Fibroblast of upper back skin (primary cell): ENCODE measurements at regions not wholly inside any gene's neighbourhood (a gene's known extent, or its start where the extent isn't known, plus 50 kb on each side); places are given as distances from the start of the nearest gene placed in this dataset.
"Not testable (repeated sequence)": the region's sequence is repeated elsewhere in the genome, so short reads cannot be mapped to it uniquely, and the experiment has no call there.

Experiments used
- DNase-seq: peaks from one replicate; pipeline ENCODE4 v3.0.0-alpha.2; 2013

DNA sequence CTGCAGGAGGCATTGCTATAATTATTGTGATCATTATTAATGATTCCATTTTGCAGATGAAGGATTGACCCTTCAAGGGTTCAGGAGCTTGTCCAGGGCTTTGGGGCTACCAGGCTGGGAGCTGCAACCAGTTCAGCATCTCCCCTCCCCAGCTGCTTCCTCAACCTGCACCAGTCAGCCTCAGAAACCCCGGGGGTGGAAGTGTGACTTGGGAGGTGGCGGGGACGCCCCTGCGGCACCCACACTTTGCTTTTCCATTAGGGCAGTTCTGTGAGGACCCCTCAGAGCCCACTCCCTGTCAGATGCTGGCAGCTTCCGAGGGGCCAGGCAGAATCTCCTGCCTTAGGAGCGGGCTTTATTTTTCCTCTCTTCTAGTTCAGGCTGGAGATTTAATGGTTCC lies 85.6 kb downstream of the OLFM1 start:
- no peak for DNase-seq

DNA sequence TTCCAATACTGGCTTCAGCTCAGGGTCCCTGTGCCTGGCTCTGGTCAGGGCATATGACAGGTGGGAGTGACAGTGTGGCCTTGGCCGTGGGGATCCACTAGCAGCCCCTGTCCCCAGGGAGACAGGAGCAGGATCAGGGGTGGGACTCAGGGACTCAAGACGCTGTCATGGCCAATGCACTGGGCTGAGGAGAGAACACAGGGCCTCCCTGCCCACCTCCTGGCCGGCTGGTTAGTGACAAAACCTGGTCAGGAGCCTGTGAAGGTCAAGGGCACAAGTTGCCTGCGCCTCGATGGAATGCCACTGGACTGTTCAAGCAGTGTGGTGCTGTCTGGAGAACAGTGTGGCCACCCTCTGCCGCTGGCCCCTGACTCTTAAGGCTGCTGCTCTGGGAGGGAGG lies 86.8 kb downstream of the OLFM1 start:
- DNase-seq, result no peak

DNA sequence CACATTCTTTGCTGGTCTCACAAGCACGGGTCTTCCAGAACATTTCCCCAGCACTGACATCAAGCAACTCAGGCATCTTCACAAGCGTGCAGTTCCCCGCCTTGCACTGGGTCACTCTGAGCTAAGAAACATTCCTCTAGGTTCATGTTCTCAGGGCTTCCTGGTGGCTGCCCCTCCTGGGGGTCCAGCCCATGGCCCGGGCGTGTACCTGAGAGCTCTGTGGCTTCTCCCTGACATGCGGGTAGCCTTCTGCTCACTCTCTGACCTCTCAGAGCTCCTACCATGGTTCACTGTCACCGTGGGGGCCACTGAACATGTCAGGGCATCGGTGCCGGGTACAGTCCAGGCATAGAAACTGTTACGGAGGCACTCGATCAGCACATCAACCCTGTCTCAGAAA lies 87.5 kb downstream of the OLFM1 start:
- DNase-seq, result no peak

DNA sequence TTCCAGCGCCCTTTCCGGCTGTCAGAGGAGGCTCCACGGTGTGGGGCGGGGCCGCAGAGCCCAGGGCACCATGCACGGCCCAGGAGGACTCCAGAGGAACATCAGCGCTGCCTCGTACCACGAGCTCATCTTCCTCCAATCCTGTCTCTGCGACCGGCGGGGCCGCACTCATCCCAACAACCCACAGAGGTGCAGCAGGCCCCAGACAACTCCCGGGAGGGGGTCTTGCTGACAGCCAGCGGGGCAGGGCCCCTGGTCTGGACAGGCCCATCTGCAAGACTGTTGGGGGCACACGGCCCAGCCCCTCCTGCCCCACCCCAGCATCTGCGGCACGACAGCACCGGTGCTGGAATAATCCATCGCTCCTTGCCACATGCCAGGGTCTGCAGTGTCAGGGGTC lies 88.8 kb downstream of the OLFM1 start:
- no peak for DNase-seq

DNA sequence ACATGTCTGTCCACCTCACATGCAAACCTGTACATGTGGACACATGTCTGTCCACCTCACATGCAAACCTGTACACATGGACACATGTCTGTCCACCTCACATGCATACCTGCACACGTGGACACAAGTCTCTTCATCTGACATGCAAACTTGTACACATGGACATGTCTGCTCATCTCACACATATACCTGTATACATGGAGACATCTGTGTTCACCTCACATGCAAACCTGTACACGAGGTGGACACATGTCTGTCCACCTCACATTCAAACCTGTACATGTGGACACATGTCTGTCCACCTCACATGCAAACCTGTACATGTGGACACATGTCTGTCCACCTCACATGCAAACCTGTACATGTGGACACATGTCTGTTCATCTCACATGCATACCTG lies 90.1 kb downstream of the OLFM1 start:
- DNase-seq, result not testable (repeated sequence)

DNA sequence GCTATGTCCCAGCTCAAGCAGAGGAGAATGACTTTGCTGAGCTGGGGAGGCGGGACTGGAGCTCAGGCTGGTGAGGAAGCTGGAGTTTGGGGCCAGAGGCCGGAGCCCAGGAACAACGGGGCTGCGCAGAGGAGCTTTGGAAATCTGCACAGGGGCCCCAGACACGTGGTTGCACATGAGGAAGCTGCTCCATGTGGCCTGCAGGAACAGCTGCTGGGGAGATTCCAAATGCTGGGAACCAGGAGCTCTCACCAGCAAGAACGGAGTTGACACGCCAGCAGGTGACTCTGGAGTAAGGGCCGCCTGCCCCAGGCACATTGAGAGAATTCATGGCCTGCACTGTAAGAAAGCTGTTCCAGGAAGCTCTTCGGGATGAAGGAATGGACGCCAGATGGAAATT lies 91.0 kb downstream of the OLFM1 start:
- DNase-seq, result no peak

DNA sequence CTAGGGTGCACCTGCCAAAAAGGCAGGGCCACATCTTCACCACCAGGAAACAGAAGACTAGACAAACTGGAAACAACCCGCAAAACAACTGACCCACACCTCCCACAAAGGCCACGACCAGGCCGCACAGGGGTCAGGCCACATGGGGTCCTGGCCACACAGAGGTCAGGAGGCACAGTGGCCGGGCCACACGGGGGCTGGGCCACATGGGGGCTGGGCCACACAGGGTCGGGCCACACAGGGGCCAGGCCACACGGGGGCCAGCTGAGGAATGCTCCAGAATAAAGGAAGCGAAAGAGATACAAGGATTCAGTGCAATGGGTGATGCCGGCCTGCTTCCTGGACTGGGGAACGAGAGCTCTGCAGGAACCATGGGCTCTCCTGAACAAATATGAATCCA lies 91.6 kb downstream of the OLFM1 start:
- no peak for DNase-seq

DNA sequence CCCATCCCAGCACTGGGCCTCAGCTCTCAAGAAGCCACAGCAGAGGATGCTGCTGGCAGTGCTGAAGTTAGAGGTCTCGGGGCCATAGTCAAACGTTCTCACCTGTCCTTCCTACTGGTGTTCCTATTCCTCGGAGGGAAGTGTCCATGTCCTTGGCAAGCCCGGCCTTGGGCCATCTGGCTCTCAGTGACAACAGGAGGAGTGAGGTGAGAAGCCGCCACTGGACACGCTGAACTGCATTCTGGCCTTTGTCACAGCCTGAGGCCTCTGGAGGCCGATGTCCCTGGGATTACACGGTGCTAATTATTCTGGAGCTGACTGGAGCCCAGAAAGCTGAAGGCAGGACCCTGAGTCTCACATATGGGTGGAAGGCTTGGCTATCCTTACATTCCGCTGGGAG lies 92.5 kb downstream of the OLFM1 start:
- DNase-seq, result no peak

DNA sequence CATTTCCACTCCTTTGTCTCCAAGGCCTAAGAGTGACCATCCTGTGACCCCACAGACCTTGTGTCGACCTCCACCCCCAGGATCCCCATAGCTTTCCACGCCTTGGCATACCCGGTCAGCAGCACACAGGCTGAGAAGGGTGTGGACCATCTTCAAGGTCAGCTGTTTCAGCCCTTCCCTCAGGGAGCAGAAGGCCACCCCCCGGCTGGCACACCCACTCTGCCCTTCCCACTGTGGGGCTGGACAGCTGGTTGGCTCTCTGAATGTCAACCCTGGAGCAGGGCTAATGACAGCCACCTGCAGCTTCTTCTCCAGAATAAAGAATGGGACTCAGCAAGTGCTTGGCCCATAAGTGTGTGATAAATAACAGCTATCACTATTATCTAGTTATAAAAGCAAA lies 93.1 kb downstream of the OLFM1 start:
- DNase-seq, result no peak

DNA sequence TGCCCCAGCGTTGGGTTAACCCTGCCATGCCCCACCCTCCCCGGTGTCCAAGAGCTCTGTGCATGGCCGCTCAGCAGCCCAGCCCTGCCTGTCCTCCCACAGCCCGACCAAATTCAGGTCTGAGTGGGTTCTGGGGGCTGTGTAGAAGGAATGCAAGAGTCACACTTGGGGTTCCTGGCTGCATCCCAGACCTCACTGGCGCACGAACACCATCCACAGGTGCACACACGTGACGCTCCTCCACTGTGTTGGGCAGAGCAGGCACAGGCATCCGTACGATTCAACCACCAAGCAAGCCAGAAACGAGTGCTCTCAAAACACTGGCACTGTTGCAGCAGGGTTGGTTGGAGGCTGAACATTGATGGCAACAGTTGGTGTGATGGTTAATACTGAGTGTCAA lies 93.9 kb downstream of the OLFM1 start:
- DNase-seq, result no peak

DNA sequence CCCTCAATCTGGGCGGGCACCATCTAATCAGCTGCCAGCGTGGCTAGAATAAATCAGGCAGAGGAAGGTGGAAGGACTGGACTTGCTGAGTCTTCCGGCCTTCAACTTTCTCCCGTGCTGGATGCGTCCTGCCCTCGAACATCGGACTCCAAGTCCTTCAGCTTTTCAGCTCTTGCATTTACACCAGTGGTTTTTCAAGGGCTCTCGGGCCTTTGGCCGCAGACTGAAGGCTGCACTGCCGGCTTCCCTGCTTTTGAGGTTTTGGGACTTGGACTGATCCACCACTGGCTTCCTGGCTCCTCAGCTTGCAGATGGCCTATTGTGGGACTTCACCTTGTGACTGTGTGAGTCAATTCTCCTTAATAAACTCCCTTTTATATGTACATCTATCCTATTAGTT lies 94.4 kb downstream of the OLFM1 start:
- DNase-seq, result not testable (repeated sequence)

DNA sequence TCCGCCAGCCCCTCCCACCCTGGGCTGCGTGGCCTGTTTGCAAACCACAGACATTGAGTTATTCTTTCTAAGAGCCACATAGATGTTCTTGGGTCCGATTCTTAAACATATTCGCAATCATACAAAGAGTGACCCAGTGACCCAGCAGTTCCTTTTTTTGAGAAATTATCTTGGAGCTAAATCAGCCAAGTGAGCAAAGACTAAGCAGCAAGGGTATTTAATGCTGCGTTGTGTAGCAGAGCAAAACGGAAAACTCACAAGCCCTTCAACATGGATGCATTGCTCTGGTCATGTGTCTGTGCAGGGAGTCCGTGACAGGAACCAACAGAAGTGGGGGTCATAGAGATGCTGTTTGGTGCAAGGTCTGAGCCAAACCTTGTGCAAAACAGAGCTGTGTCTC lies 95.6 kb downstream of the OLFM1 start:
- no peak for DNase-seq

DNA sequence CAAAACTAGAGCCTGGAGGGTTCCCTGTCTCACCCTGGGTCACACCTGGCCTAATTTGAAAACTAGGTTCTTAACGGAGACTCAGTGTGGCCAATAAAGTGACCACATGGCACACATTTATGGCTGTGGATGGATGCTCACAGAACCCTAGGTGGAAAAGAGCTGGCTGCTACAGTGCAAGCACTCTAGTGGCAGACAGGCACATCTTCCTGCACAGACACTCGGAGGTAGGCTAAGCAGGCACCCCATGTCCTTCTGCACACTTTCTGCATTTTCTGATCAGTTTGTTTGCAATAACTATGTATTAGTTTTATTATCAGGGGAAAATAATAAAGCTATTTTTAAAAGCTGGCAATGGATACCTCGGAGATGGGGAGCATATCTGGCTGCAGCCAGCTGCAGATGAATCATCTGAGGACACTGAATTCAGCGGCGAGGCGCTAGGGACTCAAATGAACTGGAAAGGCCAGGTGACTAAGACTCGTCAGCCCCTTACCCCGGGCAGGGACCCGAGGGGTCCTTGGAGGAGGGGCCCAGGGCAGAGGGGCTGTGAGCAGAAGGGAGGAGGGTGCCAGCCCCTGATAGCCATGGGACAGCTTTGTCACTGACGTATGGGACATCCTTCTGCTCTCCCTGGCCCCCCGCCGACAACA lies 96.2 kb downstream of the OLFM1 start:
- no peak for DNase-seq

DNA sequence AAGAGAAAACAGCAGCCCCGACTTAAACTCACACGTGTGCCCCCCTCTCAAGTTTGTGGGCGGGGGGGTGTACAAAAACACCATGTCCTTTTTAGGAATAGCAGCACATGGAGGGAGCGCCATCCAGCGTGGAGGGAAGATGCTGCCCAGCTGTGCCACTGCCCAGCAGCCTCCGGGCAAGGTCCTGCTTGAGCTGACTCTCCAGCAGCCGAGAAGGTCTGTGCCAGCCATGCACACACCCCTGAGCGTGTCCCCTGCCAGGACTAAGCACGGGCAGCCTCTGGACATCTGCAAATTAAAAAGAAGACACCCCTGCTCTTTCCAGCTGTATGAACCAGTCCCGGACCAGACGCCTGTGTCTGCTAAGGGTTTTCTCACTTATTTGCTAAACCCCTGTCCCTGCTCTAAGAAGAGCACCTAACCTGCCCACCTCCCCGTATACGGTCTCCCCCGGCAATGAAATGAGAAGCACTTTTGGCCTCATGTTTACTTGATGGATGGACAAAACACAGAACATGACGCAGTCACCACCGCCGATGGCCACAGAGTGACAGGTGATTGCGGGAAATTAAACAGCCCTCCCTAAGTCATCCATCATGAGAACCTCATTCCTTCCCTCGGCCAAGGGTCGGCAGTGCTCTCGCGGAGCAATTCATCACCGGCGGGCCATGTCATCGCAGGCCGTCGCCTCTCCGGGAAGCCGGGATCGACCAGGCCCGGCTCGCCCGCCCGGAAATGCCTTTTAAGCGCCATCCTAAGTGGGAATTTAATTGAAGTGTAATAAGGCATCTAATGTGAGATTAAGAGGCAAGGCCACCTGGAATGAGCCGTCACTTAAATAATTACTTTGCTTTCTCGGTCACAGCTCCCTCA lies 96.9 kb downstream of the OLFM1 start:
- DNase-seq, result no peak

DNA sequence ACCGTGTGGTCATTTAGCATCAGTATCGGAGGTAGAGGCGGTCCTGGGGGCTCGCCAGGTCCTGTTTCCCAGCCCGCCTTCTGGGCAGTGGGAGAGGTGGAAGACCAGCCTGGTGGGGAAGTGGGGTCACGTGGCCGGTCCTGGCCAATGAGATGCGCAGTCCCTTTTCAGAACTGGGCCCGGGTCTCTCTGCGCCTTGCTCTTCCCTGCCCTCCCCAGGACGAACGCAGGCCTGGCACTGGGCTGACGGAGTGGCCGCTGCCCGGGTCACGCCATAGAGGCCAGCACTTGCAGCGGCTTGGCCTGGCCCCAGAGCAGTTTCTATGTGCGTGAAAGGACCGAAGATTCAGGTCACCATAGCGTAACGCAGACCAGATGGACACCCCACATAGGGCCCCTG lies 97.6 kb downstream of the OLFM1 start:
- DNase-seq, result no peak

DNA sequence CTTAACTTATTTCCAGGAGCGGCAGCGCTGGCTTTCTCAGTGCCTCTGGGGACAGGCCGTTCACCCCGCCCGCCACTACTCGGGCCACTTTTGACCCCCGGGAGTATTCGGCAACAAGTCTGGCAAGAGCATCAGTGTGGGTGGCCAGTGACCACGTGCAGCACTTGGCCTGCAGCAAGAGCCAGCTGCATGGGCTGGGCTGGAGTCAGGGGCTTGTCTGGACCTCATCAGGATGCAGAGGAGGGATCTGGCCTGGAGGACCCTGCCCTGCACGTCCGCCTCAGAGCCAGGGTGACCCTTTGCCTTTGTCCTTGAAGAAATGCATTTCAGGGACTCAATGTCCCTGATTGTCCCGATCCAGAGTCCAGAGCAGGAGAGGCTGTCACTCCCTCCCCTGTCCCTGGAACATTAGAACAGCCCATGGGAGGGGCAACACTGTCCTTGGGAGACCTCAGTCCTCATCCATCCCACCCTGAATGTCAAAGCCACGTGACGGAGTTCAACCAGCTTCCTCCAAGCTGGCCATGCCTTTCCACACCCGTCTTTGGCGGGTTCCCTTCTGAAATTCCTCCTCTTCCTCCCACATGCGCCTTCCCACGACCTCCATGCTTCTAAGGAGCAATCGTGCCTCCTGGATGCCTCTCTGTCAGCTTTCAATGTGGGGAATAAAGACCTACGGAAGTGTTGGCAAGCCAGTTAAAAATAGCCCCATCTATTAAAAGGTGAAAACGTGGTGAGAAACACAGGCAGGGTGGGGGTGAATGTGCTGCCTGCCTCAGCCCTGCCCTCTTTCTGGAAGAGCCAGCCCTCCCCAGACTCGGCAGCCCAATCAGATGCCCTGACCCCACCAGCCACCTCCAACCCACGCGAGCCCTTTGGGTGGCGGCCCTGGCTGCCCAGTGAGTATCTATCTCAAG lies 99.0 kb downstream of the OLFM1 start:
- no peak for DNase-seq

DNA sequence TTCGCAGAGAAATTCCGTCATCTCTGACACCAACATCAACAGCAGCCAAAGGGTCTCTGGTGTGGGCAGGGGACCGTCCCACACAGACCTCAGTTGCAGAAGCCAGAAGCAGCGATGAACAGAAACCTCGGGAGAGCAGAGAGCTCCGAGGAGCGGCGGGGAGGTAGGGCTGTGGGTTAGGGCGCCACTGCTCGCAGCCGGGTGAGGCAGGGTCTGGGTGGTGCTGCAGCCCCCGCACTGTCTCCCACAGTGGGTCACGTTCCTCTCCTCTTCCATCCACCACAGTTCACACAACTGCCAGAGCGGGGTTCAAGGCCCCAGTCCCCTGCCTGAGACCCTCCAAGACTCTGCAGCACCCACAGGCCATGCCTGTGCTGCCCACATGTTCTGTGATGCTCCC lies 99.9 kb downstream of the OLFM1 start:
- DNase-seq, result no peak

DNA sequence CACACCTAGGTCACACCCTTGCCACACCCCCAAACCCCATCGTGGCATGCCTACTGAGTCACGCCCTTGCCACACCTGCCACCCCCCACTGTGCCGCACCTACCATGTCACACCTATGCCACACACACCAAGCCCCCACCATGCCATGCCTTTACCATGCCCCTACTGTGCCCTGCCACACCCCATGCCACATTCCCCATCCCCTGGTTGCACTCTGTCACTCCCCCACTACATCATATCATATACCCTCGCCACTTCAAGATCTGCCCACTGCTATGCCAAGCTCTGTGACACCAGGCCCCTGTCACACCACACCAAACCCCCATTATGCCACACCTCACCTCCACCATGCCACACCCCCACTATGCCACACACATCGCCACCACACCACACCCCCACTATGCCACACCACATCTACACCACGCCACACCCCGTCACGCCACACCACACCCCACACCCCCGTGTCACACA lies 101.2 kb downstream of the OLFM1 start:
- no peak for DNase-seq

DNA sequence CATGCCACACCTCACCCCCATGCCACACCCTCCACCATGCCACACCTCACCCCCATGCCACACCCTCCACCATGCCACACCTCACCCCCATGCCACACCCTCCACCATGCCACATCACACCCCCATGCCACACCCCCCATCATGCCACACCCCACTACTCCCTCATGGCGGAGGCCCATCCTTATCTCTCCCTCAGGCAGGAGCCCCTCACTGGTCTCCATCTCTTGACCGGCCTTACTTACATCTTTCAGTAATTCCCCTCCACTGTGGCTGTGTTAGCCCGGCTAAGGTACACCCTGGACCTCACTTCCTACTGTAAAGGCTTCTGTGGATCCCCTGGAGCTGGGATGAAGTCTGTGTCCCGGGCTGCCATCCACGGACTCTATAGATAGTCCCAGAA lies 102.0 kb downstream of the OLFM1 start:
- no peak for DNase-seq

DNA sequence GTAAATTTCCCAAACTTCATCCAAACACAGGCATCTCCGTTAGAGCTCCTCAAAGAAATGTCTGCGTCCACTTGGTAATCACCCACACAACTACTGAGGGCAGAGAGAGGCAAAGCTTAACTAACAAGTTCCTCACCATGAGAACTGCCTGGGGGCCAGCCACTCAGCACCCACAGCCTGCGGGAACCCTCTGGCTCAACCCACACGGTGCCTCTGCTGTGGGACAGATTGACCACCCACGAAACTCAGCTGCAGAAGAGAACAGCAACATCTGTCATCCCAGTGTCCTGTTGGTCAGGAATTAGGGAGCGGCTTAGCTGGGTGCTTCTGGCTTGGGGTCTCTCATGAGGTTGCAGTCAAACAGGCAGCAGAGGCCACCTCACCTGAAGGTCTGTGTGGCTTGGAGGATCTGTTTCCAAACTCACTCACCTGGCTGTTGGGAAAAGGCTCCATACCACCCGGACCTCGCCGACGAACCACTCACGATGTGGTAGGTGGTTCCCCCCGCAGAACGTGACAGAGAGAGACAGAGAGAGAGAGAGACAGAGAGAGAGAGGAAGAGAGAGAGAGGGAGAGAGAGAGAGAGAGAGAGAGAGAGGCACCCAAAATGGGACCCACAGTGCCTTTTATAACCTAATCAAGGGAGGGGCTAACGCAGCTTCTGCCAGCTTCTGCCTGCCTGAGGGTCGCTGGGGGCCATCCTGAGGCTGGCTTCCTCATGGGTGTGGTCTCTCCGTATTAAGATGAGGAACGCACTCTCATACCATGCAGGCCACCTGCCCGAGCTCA lies 103.5 kb downstream of the OLFM1 start:
- no peak for DNase-seq

DNA sequence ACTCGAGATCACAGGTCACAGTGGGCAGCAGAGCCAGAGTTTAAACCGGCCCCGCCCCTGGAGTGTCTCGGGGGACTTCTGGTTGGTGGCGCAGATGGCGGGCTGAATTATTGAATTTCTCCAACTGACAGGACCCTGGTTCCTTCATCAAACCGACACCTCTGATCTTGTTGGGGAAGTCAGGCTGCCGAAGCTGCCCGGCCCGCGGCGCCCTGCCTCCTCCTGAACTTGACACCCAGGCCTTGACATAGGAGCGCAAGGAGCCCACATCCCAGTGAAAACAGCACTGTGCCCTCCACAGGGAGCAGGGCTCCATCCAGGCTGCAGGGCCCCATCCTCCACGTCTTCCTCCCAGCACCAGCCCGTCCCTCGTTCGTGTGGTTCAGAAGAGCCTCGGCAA lies 105.2 kb downstream of the OLFM1 start:
- no peak for DNase-seq

DNA sequence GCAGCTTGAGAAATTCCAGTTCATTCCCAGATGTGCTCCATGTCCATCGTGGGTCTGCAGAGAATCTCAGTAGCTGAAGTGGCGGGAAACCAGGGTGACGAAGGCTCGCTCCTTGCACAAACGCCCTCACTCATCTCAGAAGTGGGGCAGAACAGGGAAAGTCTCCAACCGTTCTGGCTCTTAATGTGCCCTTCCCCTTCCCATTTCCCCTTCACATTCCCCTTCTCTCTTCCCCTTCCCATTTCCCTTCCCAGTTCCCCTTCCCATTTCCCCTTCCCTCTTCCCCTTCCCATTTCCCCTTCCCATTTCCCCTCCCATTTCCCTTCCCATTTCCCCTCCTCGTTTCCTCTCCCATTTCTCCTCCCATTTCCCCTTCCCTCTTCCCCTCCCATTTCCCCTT lies 108.5 kb downstream of the OLFM1 start:
- not testable (repeated sequence) for DNase-seq

DNA sequence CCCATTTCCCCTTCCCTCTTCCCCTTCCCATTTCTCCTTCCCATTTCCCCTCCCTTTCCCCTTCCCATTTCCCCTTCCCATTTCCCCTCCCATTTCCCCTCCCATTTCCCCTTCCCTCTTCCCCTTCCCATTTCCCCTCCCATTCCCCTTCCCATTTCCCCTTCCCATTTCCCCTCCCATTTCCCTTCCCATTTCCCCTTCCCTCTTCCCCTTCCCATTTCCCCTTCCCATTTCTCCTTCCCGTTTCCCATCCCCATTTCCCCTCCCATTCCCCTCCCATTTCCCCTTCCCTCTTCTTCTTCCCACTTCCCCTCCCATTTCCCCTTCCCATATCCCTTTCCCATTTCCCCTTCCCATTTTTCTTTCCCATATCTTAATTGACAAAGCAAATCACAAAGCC lies 109.0 kb downstream of the OLFM1 start:
- DNase-seq, result no peak
